Upper lobe of left lung (tissue), 4 donors: ENCODE measurements at regions not wholly inside any gene's neighbourhood (a gene's known extent, or its start where the extent isn't known, plus 50 kb on each side); places are given as distances from the start of the nearest gene placed in this dataset.

Experiments
- CTCF ChIP-seq, 6 experiments: fragments of 450-650 bp in 4 of 6; fragments of 200-600 bp in 2 of 6; sonication (generic) in 2 of 6; IDR thresholded peaks; one replicate each; pipeline ENCODE4 v1.5.1; 2016 to 2019; ENCODE audit warnings: antibody characterized with exemption in 6 of 6
- POLR2A ChIP-seq, 4 donors: fragments of 450-650 bp; IDR thresholded peaks; one replicate each; pipeline ENCODE4 v1.5.1; 2016 to 2017; ENCODE audit warnings: antibody characterized with exemption in 4 of 4, mild to moderate bottlenecking in 2 of 4

GRCh38 chr11:13140873-13141655 is 131.9 kb downstream of the RASSF10 start:
- TF ChIP-seq CTCF (IDR thresholded peaks at IDR 0.05) (no peak), POLR2A (IDR thresholded peaks at IDR 0.05) (no peak)
